HL-60/S4 (cell line): ENCODE measurements at regions not wholly inside any gene's neighbourhood (a gene's known extent, or its start where the extent isn't known, plus 50 kb on each side); places are given as distances from the start of the nearest gene placed in this dataset.

ENCODE experiments used
- in situ Hi-C: fragments of 300-500 bp; cut with MboI; formaldehyde crosslinking; loops from 2 replicates; pipeline ENCODE4 v1.14.3; 2022; ENCODE audit warnings: low sequenced_read_pairs

DNA sequence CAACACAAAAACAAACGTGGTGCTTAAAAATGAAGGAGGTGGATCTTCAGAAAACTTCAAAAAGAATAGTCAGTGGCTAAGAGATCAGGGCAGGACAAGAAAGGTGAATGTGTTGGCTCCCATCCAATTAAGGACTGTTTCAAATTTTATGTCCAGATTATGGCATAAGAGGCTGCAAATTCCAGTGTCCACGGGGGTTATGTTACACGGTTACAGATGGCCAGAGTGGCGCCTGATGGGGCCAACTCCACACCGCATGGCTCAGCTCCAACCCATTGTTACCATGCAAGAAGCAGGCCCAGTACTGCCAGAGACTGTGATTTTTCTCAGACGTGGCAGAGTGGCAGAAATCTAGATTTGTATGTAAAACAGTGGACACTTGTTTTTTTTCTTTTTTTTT, 168.4 kb upstream of the TENM3 start:
- in situ Hi-C loops: no loop called here

DNA sequence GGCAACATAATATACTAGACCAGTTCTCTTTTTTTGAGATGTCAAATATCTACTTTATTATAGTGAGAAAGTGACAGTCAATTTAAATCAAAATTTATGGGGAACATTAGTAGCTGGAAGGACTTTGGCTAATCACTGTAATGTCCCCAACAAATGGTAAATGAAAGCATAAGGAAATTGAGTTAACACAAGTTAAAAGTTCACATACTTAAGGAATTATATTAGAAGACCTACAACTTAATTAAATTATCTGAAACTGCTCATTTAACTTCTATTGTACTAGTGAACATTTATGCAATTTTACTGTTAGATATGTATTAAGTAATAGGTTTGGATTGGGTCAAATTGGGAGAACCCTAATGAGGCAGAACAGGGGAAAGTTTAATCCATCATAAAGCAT, 160.3 kb upstream of the TENM3 start:
- in situ Hi-C loops: no loop called here

DNA sequence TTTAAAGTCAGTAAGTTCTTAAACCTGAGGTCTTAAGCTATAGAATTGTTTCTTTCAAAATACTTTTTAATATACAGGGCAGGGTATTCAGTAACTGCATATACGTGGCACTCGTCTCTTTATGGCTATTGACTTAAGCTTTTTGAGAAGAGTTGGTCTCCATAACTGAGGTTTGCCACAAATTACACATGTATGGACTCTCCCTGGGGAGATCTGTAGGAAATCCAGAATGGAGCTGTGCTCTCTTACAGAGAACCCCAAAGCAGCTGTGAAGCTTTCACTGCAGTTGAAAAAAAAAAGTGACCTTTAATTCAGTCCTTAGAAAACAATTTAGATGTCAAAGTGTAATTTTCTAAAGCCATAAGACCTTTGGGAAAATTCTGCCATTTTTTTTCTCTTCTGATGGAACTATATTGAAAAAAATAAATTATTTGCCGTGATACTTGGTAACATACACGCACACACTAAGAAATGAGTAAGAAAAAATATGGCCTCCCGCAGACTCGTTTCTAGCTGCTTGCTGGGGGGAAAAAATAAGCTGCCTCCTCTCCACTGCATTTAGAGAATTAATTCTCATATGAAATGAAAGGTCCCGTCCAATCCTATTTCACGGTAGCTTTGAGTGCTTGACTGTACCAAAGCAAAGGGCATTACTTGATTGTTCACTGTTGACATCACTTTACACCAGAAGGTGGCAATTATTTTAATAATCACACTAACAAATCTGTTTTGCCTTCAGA, 159.4 kb upstream of the TENM3 start:
- in situ Hi-C loops: no loop called here

DNA sequence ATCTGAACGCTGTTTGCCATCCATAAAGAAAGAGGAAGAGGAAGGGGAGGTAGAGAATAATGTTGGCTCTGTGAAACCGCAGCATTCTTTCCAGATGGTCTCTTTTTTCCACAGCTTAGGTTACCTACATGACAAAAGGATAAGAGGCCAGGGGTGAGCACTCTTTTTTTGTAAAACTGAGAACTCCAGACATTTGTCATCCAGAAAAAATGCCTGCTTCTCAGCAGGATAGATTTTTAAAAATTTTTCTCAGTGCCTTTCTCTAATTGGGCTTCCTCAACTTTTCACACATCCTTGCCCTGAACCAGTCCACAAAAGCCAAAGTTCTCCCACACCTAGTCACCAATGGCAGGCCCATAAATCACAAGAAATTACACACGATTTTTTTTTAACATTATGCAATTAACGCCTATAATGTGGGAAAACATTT, 158.1 kb upstream of the TENM3 start:
- in situ Hi-C loops: no loop called here

DNA sequence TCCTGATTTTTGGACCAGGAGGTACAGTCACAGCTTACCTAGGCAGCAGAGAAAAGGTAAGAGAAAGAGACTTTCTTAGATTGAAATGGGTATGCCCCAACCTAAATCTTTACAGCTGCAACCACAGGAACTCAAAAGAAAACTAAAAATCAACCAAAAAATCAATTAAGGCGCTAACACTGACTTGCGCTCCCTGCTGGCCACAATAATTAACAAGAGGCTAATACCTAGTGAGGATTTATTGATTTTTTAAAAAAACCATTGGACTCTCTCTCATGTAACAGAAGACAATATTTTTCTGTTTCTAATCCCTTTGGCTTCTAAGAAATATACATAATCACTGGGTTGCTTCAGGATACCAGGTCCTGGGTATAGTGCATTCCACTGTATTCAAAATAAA, 153.9 kb upstream of the TENM3 start:
- in situ Hi-C loops: no loop called here

DNA sequence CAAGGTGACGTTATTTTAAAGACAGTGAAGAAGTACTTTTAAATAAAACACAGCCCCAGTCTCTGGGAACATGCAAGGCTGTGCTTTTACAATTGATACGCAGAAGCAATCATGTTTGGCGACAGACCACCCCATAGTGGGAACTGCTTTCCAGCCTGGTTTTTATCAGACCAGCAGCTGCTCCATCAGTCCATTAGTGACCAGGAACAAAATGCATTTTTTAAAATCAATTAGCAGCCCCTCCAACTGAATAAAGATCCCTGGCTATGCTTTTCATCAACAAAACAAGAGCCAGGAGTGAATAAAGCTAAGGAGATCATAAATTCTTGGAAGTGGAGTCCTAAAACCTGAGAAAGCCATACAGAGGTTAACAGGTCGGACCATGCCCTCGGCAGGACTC, 153.0 kb upstream of the TENM3 start:
- in situ Hi-C loops: no loop called here

DNA sequence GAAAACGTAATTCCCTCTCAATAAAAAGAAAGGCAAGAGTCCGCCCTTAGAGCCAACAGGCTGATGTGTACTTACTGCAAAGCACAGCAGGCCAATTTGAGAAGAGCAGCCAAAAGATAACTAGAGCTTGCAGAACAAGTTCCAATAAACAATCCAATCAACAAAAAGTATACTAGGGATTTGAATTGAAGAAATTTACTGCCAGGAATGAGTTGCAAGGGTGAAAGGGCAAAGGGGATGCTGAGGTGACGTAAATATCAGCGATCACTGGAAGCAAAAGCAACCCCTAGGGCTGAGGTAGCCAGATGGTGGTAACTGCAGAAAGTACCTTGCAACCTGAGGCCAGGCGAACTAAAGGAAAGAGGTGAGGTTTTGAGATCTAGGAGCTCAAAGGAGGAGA, 152.1 kb upstream of the TENM3 start:
- in situ Hi-C loops: no loop called here

DNA sequence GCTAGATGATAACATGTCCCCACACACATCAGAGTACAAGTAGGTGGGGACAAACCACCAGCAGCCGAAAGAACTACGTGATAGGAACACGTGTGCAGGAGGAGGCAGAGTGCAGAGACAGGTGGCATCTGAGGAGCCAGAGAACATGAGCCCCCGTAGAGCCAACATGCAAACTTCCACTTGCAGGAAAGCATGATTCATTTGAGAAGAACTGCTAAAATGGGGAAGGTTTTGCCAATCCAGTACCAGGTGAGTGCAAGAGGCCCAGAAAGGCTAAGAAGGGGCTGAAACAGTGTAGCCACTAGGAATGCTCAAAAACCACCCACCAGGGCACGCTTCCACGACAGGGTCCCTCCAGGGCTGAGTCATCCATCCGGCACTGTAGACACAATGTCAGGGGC, 149.8 kb upstream of the TENM3 start:
- in situ Hi-C loops: no loop called here

DNA sequence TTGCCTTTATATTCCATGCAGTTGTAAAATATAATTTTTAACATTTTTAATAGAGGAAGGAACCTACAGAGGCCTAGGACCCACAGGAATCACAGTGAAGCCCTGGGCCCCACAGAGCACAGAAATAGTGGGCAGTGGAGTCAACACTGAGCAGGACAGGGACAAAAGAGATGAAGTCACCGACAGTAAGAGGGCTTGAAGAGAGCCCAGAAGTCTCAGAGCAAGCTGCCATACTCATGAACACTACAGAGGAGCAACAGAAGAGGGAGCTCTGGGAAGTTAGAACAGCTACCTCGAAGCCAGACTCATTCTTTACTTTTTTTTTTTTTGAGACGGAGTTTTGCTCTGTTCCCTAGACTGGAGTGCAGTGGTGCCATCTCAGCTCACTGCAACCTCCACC, 149.3 kb upstream of the TENM3 start:
- in situ Hi-C loops: no loop called here

DNA sequence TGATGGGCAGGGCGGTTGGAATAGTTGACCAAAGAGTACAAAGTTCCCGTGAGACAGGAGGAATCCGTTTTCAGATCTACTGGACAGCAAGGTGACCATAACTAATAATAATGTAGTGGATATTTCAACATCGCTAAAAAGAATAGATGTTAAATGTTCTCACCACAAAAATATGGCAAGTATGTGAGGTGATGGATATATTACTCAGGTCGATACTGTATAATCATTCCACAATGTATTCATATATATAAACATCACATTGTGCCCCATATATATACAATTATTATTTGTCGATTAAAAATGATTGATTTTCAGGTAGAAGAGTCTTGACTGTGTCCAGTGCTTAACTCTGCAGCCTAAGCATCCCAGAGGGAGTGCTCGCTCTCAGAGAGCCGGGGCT, 141.6 kb upstream of the TENM3 start:
- in situ Hi-C loops: no loop called here

DNA sequence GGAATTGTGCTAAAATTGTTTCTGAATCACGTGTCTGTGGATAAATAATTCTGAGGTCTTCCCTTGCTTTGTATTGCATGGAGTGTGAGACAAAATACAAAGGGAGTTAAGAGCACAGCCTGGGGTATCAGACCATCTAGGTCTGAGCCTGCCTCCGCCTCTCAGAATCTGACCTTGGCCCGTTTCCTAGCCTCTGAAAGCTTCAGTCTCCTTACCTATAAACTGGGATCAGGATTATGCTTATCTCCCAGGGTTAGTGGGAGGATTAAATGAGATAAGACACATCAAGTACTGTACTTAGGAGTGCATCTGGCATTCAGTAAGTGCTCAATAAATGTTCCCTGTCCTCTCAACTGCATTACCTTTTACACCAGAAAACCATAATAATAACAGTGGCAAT, 140.6 kb upstream of the TENM3 start:
- in situ Hi-C loops: no loop called here

DNA sequence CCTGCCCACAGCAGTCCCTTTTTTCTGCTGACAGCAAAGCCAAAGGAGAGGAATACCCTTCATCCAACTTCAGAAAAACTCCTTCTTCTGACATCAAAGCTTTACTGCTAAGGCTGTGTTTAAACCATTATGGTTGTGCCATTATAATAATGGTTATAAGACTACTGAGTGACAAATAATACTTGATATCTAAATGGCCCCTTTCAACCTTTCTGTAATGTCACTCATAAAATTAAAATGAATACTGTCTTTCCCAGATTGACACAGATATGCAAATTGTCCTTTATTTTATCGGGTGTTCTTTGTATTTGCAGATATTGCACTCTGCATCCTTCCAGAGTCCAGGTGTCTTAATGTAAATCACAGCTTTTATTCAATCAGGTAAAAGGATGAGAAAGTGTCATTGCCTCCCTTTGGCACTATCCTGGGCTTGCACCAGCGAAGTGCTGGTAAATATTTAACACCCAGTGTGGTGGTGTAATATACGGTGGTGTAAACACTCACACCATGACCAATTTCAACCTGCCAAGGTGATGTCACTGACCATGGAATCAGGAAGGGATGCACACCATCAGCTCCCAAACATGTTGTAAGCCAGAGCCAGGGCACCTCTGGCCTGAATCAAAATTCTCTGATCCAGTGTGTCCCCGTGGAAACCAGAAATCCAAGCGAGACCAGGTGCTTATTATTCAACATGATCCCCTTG, 139.4 kb upstream of the TENM3 start:
- in situ Hi-C loops: no loop called here

DNA sequence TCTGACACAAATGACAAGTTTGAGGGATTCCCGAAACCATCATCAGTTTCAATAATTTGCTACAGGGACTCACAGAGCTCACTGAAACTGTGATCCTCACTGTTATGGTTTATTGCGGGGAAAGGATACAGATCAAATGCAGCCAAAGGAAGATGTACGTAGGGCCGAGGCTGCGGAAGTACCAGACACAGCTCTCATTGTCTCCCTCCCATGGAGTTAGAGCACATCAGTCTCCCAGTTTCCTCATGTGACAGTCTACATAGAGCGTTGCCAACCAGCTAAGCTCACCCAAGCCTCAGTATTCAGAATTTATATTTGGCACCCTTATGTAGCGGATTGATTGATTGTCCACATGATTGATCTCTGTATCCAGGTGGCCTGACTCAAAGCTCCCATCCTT, 137.8 kb upstream of the TENM3 start:
- in situ Hi-C loops: no loop called here

DNA sequence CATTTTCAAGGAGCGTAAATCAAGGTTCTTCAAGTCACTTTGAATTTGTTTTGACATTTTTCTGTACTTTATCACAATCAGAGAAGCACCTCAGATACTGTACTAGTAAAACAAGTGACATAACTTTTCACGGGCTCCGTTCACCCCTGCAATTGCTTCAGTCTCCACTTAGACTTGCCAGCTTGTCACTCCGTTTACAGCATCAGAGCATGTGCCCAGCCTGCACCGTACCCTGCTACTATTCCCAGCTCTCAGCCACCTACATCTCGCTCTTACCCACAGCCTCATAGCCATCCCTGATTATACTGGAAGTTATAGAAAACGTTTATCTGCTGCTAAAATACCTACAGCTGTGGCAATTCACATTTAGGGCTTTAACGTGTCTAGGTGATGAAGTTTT, 135.3 kb upstream of the TENM3 start:
- in situ Hi-C loops: no loop called here

DNA sequence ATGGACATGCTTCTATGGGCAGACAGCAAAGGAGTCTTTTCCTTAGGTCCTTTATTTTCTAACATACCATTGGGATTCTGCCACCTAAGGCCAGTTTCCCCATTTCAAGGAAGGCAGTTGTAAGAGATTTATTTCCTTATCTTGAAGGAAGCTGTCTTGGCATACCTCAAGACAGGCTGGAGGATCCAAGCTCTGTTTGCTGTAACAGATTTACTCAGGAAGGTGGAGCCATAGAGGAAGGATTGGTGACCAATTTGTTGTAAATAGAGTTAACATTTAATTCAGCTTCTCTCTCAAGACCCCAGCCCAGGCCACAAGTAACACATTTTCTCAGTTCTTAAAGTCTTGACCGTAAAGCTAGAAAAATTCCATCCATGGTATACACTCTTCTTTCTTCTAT, 131.6 kb upstream of the TENM3 start:
- in situ Hi-C loops: no loop called here

DNA sequence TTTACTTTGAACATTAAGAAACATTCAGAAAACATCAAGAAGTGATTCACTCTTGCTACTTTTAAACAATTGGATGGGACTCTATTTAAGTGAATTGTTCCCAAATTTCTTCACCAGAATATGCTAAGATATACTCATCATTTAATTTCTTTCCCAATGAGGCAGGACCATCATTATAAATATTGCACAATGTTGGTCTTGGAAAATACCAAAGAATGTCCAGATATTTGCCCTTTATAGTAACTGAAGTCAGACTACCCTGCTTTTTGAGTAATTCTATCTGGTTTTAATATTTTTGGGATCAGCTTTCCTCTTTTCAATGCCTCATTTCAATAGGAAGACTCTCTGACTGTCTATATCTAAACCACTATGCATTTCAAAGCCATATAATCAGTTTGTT, 129.4 kb upstream of the TENM3 start:
- in situ Hi-C loops: no loop called here

DNA sequence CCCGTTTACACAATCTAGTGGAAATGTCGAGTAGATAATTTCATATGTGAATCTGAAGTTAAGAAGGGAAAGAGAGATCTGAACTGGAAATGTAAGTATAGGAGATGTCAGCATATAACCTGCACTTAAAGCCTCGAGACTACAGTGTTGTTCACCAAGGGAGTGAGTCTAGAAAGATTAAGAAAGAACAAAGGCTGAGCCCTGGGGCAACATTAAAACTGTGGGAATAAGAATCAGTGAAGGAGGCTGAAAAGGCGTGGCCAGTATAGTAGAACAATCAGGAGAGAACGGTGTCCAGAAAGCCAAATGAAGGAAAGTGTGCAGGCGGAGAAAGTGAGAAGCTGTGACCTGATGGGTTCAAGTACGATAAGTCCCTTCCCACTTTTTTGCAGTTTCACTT, 118.8 kb upstream of the TENM3 start:
- in situ Hi-C loops: no loop called here

DNA sequence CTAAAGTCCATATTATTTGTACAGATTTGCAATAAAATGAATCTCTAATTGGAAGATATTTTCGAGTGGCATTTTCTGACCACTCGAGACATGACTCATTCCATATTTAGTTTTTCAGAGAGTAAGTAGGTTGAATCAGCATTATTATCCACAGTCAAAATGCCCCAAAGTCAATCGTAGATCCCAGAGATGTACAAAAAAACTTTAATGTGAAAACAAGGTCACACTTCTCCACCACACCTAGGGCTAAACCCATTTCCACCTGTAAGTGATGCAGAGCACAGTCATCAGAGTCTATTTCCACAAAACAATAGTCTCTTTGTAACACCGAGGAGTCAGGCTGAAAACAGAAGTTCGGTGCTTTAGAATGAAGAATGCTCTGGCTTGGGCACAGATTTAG, 117.1 kb upstream of the TENM3 start:
- in situ Hi-C loops: no loop called here

DNA sequence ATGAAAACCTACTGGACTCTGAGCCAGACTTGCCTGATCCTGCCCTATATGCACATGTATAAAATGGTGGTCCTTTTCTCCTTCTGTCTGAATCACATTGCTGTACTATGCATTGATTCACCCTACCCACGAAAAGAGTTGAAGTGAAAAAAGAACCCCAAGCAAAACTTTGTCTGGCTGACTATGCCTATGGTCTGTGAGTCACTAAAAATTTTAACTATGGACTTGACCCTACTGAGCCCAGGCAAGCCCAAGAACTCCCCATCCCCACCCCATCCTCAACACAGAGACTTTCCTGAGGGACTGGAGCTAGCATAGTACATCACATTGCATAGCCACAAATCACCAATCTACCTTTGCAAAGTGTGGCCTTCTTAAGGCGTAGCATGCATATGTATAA, 116.6 kb upstream of the TENM3 start:
- in situ Hi-C loops: no loop called here

DNA sequence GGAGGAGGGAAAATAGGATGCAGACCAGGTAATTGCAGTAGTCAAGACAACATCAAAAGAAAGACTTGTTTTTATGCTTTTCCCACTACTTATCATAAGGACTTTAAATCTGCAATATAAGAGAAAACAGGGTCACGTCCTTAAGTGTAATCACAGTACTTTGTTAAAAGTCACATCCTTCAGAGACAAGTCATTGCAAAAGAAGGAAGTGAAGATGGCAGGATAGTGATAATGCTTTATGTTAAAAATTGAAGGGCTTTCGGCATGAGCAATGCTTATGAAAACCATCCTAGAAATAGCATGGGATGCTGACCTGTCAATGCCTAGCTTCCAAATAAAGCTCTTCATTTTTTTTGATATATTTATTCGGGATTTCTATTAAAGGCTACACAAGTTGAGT, 110.2 kb upstream of the TENM3 start:
- in situ Hi-C loops: no loop called here

DNA sequence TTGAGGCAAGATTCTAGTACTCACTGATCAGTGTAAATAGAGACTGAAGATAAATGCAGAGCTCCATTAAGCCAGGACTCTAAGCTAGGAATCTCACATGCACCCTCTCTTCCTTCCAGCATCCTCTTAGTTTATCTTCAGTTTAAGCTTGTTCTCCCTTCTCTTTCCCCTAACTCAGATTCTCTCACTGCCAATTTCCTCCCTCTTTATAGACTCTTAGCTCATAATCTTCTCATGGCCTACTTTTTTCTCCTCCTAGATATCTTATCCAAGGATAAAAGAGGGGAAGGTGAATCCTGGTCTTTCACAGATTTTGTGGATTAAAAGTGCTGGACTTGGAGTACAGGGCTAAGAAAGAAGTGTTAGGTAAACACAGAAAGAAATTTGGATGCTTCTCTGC, 108.9 kb upstream of the TENM3 start:
- in situ Hi-C loops: no loop called here

DNA sequence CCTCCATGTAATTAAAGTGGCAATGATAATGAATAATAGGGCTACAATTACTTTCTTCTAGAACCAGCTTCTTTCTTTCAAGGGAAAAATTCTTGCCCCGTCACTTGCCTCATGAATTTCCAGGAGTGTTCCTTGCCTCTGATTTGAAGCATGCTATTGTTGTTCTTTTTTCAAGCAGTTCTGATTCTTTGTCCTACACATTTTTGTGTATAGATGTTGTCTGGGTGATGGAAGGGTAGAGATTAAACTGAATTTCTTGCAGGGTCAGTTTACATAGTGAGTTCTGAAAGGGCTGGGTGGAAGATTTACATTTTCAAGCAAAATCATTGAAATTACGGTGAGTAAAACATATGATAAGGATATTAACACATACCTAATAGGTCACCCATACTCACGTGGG, 107.0 kb upstream of the TENM3 start:
- in situ Hi-C loops: no loop called here

DNA sequence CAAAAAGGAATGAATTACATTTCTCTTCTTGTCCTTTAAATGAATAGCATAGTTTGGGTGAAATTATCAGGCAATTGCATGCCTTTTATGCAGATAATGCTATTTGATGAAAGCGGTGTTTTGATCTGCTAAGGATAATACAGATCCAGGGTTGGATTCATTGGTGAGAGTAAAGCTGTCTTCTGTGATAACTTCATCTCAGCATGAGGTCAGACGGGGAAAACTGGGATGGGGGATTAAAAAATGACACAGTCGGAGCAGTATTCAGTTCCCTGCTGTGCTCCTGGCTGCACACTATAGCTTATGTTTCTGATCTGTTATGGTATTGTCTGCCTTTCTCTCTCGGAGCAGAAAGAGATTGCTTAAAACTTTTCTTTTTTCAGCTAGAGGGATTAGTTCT, 105.9 kb upstream of the TENM3 start:
- in situ Hi-C loops: no loop called here
